IPS DF 4.7 (cell line): ENCODE measurements at regions not wholly inside any gene's neighbourhood (a gene's known extent, or its start where the extent isn't known, plus 50 kb on each side); places are given as distances from the start of the nearest gene placed in this dataset.
"Not testable (repeated sequence)": the region's sequence is repeated elsewhere in the genome, so short reads cannot be mapped to it uniquely, and the experiment has no call there.

Experiments used
- DNase-seq: peaks from one replicate; pipeline ENCODE4 v3.0.0-alpha.2; 2013; ENCODE audit warnings: low spot score; ENCODE audit errors: extremely low read depth

DNA sequence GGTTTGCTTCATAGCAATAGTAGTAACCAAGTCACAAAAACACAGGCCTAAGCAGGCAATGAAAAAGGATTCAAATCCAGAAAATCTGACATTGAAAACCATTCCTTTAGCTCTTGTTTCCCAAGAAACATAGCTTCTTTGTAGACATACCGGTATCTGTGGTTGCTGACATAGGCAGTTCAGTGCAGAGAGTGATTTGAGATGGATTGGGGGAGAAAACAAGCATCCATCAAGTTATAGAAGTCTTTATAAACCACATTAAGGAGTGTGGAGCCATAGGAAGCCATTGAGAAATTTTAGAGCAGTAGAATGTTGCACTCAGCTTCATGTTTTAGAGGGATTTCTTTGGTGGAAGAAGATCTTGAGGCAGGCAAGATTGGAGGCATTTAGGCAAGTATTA is 91.2 kb upstream of the MARCKS start:
- no peak for DNase-seq

DNA sequence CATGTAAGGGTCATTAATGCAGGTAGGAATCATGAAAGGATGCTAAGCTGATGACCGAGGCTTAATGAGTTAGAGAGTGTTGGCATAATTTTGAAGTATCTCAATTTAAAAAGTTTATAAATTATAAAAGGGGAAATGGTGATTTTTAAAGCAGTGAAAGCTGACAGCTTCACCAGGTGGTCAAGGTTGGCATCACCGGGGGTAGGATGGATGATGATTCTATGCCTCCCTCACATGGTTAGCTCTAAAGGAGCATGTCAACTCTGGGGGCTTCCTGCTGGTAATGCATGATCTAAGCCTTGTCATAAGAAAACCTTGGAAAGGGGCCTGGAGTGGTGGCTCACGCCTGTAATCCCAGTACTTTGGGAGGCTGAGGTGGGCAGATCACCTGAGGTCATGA is 89.2 kb upstream of the MARCKS start:
- DNase-seq, result no peak

DNA sequence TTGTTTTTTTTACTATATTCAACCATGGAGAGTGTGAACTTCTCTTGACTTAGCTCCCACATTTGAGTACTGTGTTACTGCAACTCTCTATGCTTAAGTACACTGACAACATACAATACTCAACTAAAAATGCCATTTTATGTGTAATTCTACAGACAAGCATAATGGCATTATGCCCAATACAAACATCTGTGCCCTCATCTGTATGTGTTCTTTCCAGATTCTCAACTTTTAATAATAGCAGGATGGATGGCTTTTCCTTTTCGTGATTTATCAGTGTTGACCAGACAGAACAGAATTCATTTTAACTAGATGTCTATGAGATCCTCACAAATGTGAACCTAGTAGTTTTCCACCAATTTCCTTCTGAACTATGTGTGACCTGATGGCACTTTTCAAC is 84.2 kb upstream of the MARCKS start:
- no peak for DNase-seq

DNA sequence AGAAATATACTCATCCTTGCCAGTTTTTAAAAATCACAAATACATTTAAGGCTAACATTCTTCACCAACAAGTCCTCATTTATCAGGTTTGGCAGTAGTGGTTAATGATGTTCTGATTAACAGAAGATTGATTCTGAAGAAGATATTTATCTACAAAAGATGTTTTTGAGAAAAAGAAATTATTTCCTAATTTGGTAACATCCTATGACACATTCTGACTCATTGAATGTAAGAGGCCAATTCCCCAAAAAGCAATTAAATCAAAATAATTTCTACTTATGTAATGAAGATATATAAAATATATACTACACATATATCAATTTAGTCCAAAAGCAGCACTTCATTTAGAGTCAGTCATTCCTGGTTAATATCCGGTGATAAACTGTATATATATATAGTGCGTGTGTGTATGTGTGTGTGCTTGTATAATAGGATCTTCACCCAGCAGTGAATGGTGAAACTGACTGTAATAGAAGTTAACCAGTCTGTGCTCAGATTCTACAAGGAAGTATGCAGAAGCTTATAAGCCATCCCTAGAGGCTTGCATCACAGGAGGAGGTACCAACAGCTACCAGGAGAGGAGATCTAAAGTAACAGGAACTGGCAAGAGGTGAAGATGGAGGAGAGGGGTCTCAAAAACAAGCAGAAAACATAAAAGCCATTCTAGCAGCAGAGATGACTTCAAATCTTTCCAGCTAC is 82.9 kb upstream of the MARCKS start:
- DNase-seq, result no peak

DNA sequence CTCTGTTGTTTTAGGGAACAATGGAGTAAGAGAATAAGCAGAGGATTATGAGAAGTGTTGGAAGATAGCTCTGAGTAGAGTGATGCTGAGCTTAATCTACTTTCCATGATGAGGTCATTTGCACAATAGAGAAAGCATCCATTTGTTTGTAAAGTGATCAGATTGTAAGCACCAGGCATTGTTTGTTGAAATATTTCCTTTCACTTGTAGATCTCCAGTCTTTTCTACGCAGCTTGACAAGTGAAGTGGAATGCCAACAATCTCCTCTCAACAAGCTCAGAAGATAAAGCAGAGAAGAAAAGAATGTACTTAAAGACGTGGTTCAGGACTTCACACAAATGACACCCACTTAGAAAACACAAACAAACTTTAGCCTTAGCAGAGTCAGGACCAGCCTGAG is 80.1 kb upstream of the MARCKS start:
- peak; percentile 86 for DNase-seq

DNA sequence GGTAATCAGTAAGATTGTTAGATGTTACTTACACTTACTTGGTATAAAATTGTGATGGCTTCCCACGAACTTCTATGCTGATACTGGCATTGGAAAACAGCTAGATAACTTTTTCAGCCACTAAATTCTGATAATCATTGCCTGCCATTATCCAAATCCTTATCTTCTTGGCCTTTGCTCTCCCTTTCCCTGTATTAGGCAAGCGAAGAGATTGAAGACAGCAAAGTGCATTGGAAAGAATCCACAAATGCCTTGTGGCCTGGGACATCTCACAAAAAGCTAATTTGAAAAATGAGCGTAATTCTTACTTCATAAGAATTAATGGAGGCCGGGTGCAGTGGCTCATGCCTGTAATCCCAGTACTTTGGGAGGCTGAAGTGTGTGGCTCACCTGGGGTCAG is 79.5 kb upstream of the MARCKS start:
- DNase-seq, result no peak

DNA sequence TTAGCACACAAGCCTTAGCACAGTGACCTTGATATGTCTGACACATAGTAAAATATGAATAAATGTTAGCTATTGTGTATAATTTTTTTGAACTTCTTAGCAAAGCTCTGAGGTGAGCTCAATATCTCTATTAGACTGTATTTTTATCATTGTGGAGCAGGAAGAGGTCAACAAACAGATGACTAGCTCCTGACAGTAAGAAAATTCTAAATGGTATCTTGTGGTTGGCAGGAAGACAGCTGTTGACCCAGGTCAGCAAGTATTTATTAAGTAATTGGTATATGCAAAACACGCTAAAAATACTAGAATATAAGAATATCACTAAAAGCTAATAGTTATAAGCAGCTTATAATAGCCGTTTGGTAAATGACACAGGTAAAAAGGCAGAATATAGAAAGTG is 77.5 kb upstream of the MARCKS start:
- no peak for DNase-seq

DNA sequence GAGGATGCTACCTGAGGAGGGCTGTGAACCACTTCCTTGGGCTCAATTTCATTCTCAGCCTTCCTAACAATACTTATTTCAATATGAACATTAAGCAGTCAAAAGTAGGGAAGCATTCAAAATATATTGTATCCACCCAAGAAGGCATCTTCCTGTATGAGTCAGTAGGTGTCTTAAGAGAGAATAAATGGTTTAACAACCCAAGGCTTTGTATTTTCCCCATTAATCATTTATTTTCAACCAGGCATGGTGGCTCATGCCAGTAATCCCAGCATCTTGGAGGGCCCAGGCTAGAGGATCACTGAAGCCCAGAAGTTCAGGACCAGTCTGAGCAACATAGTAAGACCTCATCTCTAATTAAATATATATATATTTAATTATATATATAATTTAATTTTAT is 74.5 kb upstream of the MARCKS start:
- no peak for DNase-seq

DNA sequence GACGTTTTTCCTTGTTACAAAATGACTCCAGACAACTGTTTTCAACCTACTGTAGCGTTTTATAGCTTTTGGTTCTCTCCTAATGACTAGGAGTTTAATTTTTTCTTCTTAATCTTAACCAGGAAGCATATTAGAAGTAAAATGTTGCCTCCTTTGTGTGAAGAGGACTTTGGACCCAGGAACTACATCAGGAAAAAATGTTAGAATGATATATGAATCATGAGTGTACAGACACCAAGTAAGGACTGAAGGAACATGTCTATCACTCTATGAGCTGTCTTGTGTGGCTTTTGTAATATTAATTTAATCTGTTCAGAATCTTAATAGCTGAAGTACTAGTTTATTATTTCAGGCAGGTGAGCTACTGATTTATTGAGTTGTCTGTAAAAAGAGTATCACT is 71.0 kb upstream of the MARCKS start:
- no peak for DNase-seq

DNA sequence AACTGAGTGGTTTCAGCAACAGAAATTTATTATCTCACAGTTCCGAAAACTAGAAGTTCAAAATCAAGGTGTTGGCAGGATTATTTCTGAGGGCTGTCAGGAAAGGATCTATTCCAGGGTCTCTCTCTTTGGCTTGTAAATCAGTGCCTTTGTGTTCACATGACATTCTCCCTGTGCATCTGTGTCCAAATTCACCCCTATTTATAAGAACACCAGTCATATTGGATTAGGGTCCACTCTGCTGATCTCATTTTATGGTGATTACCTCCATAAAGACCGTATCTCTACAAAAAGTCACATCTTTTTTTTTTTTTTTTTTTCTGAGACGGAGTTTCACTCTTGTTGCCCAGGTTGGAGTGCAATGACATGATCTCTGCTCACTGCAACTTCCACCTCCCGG is 68.6 kb upstream of the MARCKS start:
- no peak for DNase-seq

DNA sequence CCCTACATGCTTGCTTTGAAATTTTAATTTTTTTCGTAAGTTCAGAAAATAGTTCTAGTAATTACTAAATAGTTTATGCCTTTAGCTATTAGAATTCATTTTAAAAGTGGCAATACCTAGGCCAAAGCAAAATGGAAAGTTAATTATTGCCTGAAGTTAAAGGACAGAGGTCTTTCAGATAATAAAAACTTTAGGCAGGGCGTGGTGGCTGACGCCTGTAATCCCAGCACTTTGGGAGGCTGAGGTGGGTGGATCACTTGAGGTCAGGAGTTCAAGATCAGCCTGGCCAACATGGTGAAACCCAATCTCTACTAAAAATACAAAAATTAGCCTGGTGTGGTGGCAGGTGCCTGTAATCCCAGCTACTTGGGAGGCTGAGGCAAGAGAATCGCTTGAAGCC is 65.9 kb upstream of the MARCKS start:
- not testable (repeated sequence) for DNase-seq

DNA sequence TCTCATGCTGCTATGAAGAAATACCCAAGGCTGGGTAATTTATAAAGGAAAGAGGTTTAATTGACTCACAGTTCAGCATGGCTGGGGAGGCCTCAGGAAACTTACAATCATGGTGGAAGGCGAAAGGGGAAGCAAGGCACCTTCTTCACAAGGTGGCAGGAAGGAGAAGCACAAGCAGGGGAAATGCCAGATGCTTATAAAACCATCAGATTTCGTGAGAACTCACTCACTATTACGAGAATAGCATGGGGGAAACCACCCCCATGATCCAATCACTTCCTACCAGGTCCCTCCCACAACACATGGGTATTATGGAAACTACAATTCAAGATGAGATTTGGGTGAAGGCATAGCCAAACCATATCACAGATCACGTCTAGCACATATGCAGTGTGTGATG is 61.8 kb upstream of the MARCKS start:
- DNase-seq, result not testable (repeated sequence)

DNA sequence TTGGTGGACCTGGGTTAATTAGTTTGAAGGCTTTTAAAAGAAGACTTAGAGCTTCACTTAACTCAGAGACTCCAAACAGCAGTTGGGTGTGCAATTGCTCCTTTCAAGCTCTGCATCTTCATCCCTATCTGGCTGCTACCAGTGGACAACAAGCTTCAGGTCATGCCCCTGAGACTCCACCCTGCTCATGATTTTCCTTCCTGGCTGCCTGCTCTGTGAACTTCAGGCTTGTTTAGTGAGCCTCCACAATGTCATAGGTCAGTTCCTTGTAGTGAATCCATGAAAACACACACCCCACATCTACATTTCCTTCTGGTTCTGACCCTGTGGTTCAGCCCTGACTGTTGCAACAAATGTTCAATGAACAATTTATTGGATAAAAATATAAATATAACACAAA is 61.1 kb upstream of the MARCKS start:
- DNase-seq, result no peak

DNA sequence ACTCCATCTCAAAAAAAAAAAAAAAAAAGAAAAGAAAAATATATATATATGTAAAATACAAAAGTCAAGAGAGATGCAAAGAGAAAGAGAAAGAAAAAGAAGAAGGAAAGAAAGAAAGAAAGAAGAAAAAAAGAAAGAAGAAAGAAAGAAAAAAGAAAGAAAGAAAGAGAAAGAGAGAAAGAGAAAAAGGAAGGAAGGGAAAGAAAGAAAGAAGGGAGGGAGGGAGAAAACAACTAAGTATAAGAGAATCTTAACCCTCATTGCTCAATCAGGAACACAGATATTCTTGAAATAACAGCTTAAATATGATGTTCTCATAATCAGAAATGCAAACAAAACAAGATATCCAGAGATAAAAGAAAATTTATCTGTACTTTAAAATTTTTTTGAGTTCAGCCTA is 54.4 kb upstream of the MARCKS start:
- DNase-seq, result no peak

DNA sequence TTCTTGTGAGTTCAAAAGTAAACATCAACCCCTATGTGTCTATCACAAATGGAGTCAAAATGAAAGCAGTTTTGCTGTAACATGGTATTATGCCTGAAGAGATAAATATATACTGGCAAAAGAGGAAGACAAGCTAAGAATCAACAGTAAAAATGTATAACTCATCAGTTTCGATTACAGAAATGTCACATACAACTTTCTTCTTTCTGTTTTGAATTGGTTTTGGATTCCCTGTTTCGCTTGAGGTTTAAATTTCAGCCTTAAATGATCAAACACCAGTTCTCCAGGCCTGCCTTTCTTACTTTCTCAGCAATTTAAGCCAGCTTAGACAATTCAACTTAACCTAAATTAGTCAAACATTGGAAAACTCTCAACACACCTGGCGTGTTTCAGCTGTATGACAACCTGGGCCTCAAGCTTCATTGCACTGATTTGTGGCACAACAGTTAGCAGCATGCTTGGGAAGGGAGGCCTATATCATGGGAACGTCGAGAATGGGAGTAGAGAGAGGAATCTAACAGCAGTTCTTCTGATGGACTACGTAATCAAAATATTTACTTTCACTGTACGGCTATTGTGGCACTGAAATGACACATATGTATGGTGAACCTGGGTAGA is 51.9 kb upstream of the MARCKS start:
- no peak for DNase-seq

DNA sequence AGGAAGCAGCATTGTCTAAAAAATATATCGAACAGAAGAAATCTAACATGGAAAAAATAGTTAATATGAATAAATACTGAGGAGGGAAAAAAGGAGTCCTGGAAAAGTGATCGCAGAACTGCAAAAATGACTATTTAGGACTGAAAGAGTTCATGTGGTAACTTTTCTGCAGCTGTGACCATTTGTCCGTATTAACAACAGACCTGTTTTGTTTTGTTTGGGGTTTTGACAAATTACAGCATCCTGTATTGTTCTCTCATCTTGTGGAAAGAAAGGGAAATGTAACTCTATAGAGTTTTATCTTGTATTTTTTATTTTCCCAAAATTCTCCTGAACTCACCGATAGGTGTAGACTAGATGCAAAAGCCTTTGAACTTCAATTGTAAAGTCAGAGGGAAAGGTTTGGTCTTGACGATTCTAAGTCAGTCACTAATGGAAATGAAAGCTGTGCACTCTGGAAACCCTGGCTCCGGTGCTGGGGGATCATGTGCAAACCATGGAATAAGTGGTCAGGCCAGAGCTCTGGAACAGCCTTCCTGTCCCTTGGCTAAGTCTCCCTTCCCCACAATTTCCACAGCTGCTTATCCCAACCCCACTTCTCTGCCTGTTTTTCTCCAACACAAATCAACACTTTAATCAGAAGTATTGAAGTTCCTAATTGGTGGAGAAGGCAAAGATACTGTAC is 51.2 kb upstream of the MARCKS start:
- no peak for DNase-seq
